Tibial nerve (tissue), 4 donors: ENCODE measurements at regions not wholly inside any gene's neighbourhood (a gene's known extent, or its start where the extent isn't known, plus 50 kb on each side); places are given as distances from the start of the nearest gene placed in this dataset.

ENCODE experiments used
- DNase-seq, 2 donors: peaks; one replicate each; pipeline ENCODE4 v3.0.0-alpha.2; 2019; ENCODE audit warnings: low spot score in 2 of 2
- H3K27ac ChIP-seq, 4 donors: fragments of 200-600 bp; sonication (generic) in 3 of 4; one replicate each; pipeline ENCODE4 v1.5.1; 2017 to 2019; ENCODE audit warnings: mild to moderate bottlenecking in 1 of 4
- H3K27me3 ChIP-seq, 2 donors: fragments of 200-600 bp; sonication (generic) in 1 of 2; one replicate each; pipeline versions ENCODE4 v1.5.1 to v1.6.0; 2017 to 2019
- H3K36me3 ChIP-seq, 3 donors: fragments of 200-600 bp; sonication (generic); one replicate each; pipeline ENCODE4 v1.5.1; 2018 to 2019
- H3K4me1 ChIP-seq, 4 donors: fragments of 200-600 bp; sonication (generic) in 3 of 4; one replicate each; pipeline ENCODE4 v1.5.1; 2017 to 2019
- H3K4me3 ChIP-seq, 4 donors: fragments of 200-600 bp; sonication (generic) in 3 of 4; one replicate each; pipeline ENCODE4 v1.5.1; 2017 to 2019; ENCODE audit warnings: mild to moderate bottlenecking in 1 of 4, moderate library complexity in 1 of 4
- H3K9me3 ChIP-seq, 4 donors: fragments of 200-600 bp; sonication (generic) in 3 of 4; one replicate each; pipeline ENCODE4 v1.5.1; 2017 to 2019
- EP300 ChIP-seq, 2 donors: sonication (generic); formaldehyde crosslinking; IDR thresholded peaks; one replicate each; pipeline ENCODE4 v1.6.1; 2017; ENCODE audit warnings: antibody characterized with exemption in 2 of 2, mild to moderate bottlenecking in 1 of 2
- POLR2A ChIP-seq, 2 donors: fragments of 450-650 bp; IDR thresholded peaks; one replicate each; pipeline ENCODE4 v1.6.1; 2017; ENCODE audit warnings: antibody characterized with exemption in 2 of 2, mild to moderate bottlenecking in 2 of 2, moderate library complexity in 2 of 2
- WGBS, 2 donors: methylation state at CpG; one replicate each; pipeline ENCODE4 v1.1.5; 2018; 5-methylcytosine and 5-hydroxymethylcytosine counted together
- TF ChIP-seq, protein P1 (sequence below), 5 experiments: fragments of 200-600 bp in 3 of 5; fragments of 450-650 bp in 2 of 5; sonication (generic) in 3 of 5; IDR thresholded peaks; one replicate each; pipeline ENCODE4 v1.5.1; 2016 to 2019; ENCODE audit warnings: antibody characterized with exemption in 5 of 5, mild to moderate bottlenecking in 3 of 5, moderate library complexity in 2 of 5

DNA sequence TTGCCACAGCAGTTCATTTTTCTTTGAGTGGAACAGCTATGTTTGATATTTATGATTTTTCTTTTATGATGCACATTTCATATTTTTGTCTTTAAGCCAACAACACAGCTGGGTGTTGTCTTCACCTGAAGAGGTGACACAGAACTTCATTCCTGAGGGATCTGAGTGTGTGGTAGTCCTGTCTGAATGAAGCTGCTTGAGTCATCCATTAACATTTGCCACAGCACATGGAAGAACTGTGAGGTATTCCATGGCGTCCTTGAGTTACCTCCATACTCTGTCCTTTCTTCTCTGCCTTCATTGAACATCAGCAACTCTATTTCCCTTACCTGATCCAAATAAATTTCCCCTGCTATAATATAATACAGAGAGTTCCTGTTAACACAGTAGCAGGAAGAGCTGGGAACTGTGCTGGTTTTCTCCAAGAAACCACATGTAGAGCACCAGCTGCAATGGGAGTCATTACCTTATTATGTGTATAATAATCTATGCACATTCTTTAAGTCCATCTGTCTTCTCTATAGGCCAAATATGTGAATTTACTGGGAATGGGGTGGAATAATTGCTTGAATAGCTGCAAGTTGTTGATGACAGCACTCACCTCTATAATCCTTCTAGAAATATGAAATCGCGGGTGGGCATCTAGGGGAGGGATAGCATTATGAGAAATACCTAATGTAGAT is 72.4 kb upstream of the TAC1 start:
- H3K36me3 ChIP-seq = no peaks in the 10 kb centered on the region
- TF ChIP-seq POLR2A (IDR thresholded peaks at IDR 0.05) (no peak), EP300 (IDR thresholded peaks at IDR 0.05) (no peak)
- TF ChIP-seq, protein P1, sequence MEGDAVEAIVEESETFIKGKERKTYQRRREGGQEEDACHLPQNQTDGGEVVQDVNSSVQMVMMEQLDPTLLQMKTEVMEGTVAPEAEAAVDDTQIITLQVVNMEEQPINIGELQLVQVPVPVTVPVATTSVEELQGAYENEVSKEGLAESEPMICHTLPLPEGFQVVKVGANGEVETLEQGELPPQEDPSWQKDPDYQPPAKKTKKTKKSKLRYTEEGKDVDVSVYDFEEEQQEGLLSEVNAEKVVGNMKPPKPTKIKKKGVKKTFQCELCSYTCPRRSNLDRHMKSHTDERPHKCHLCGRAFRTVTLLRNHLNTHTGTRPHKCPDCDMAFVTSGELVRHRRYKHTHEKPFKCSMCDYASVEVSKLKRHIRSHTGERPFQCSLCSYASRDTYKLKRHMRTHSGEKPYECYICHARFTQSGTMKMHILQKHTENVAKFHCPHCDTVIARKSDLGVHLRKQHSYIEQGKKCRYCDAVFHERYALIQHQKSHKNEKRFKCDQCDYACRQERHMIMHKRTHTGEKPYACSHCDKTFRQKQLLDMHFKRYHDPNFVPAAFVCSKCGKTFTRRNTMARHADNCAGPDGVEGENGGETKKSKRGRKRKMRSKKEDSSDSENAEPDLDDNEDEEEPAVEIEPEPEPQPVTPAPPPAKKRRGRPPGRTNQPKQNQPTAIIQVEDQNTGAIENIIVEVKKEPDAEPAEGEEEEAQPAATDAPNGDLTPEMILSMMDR (IDR thresholded peaks at IDR 0.05) = no peak
- WGBS, 2 donors = 88 to 90% methylated on average over 3 of the region's 3 CpGs
- no peak overlapping the region for H3K27ac ChIP-seq
- H3K4me1 ChIP-seq = no peaks in the 10 kb centered on the region
- no peaks in the 10 kb centered on the region for H3K27me3 ChIP-seq
- no peak overlapping the region for H3K4me3 ChIP-seq
- H3K9me3 ChIP-seq = no peaks in the 10 kb centered on the region
- DNase-seq = no peak

DNA sequence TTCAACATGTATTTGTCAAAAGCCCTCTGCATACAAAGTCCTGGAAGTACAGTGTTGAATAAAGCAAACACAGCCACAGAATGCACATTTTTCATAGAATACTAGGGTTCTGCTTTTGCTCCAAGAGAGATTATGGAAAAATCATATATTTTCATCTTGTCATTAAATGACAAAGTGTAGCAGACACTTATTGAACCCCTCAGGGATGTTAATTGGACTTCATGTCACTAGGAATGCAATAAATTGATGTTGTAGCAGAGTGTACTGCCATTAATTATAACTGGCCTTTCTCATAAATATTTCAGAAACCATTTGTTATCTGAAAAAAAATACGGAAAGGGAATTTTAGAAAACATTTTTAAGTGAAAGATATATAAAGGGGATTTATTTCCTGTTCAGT is 64.5 kb upstream of the TAC1 start:
- no peak overlapping the region for H3K4me3 ChIP-seq
- 61 to 62% methylated on average over 1 of the region's 1 CpG for WGBS, 2 donors
- DNase-seq = no peak
- H3K9me3 ChIP-seq = no peaks in the 10 kb centered on the region
- no peaks in the 10 kb centered on the region for H3K27me3 ChIP-seq
- H3K36me3 ChIP-seq = no peaks in the 10 kb centered on the region
- TF ChIP-seq POLR2A (IDR thresholded peaks at IDR 0.05) (no peak), EP300 (IDR thresholded peaks at IDR 0.05) (no peak)
- TF ChIP-seq, protein P1 (IDR thresholded peaks at IDR 0.05) = no peak
- H3K4me1 ChIP-seq = no peaks in the 10 kb centered on the region
- H3K27ac ChIP-seq = no peak overlapping the region

DNA sequence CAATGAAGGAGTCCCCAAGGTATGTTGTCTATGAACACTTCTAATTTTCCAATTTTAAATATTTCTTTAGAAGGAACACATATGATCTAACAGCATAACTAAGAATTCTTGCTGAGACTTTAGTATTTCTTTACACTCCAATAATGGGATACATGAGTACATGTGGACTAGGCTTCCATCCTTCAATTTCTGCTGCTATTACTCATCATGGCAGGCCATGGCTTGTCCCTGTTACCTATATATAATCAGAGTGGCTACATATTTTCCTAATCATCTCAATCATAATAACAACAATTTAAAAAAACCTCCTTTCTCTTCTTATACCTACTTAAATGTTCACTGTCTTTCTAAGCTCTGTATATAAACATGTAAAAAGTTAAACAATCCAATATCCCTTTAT is 60.3 kb upstream of the TAC1 start:
- no peak overlapping the region for H3K4me3 ChIP-seq
- H3K36me3 ChIP-seq = no peaks in the 10 kb centered on the region
- DNase-seq = no peak
- no peaks in the 10 kb centered on the region for H3K9me3 ChIP-seq
- no peak overlapping the region for H3K27ac ChIP-seq
- TF ChIP-seq, protein P1 (IDR thresholded peaks at IDR 0.05) = no peak
- no peak for TF ChIP-seq POLR2A (IDR thresholded peaks at IDR 0.05)
- TF ChIP-seq EP300 (IDR thresholded peaks at IDR 0.05) = no peak
- no peaks in the 10 kb centered on the region for H3K27me3 ChIP-seq
- no peaks in the 10 kb centered on the region for H3K4me1 ChIP-seq

DNA sequence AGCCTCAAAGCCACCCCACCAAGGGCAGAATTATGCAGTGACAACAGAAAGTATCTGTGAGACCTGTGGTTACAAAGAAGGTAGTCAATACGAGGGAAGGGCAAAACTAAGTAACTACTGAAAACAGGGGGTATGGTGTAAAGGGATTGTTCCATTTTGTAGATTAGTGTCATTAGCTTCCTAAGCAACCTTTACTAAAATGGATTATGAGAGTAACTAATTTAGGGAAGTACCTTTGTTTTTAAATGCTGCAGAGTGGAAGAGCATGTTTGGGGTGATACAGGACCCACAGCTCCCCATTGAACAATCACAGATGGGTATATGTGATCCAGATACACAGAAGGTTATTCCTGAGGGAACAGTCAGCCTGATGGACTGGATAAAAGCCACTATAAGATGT is 51.3 kb upstream of the TAC1 start:
- TF ChIP-seq POLR2A (IDR thresholded peaks at IDR 0.05) = no peak
- TF ChIP-seq, protein P1 (IDR thresholded peaks at IDR 0.05) = no peak
- TF ChIP-seq EP300 (IDR thresholded peaks at IDR 0.05) = no peak
- Histone ChIP-seq H3K36me3 (no peaks in the 10 kb centered on the region), H3K27me3 (no peaks in the 10 kb centered on the region), H3K9me3 (no peaks in the 10 kb centered on the region), H3K27ac (no peak overlapping the region), H3K4me3 (no peak overlapping the region), H3K4me1 (no peaks in the 10 kb centered on the region)
- DNase-seq = no peak
- WGBS, 2 donors = 33 to 38% methylated on average over 1 of the region's 1 CpG
